WTC11 (cell line): ENCODE measurements at regions not wholly inside any gene's neighbourhood (a gene's known extent, or its start where the extent isn't known, plus 50 kb on each side); places are given as distances from the start of the nearest gene placed in this dataset.

Experiments used
- CTCF ChIP-seq: fragments of 200-600 bp; IDR thresholded peaks from 2 replicates; pipeline ENCODE4 v1.8.0; 2022; ENCODE audit warnings: antibody characterized with exemption
- TEAD4 ChIP-seq: sonication (generic); formaldehyde crosslinking; IDR thresholded peaks from 2 replicates; pipeline ENCODE4 v1.8.0; 2022; ENCODE audit warnings: mild to moderate bottlenecking, missing genetic modification reagents

GRCh38 chr19:42662712-42663111 lies 68.0 kb upstream of the CEACAM8 start:
- TF ChIP-seq TEAD4: no peak
- TF ChIP-seq CTCF: no peak
